WERI-Rb-1 (cell line): ENCODE measurements at regions not wholly inside any gene's neighbourhood (a gene's known extent, or its start where the extent isn't known, plus 50 kb on each side); places are given as distances from the start of the nearest gene placed in this dataset.

Source experiments
- DNase-seq: peaks from one replicate; pipeline ENCODE4 v3.0.0-alpha.2; 2020
- H3K27ac ChIP-seq: fragments of 250-450 bp; sonication (Bioruptor Pico); 2 replicates; pipeline ENCODE4 v1.5.1; 2020; ENCODE audit warnings: mild to moderate bottlenecking, moderate library complexity
- H3K27me3 ChIP-seq: fragments of 250-450 bp; sonication (Bioruptor Pico); 2 replicates; pipeline ENCODE4 v1.5.1; 2021; ENCODE audit warnings: mild to moderate bottlenecking, low read depth, moderate library complexity; ENCODE audit not compliant: insufficient read depth, severe bottlenecking
- H3K36me3 ChIP-seq: fragments of 250-450 bp; sonication (Bioruptor Pico); 2 replicates; pipeline ENCODE4 v1.5.1; 2020; ENCODE audit warnings: mild to moderate bottlenecking, moderate library complexity
- H3K4me3 ChIP-seq: 2 replicates; pipeline ENCODE4 v1.5.1; 2011; ENCODE audit warnings: low read depth, mild to moderate bottlenecking, control low read depth, low read length
- H3K9me3 ChIP-seq: fragments of 250-450 bp; sonication (Bioruptor Pico); 2 replicates; pipeline ENCODE4 v1.5.1; 2021; ENCODE audit warnings: mild to moderate bottlenecking, moderate library complexity; ENCODE audit not compliant: severe bottlenecking
- TF ChIP-seq, protein P1 (sequence below): IDR thresholded peaks from 2 replicates; pipeline ENCODE4 v1.5.1; 2011; ENCODE audit warnings: low read depth, mild to moderate bottlenecking, control low read depth, inconsistent platforms, low read length

DNA sequence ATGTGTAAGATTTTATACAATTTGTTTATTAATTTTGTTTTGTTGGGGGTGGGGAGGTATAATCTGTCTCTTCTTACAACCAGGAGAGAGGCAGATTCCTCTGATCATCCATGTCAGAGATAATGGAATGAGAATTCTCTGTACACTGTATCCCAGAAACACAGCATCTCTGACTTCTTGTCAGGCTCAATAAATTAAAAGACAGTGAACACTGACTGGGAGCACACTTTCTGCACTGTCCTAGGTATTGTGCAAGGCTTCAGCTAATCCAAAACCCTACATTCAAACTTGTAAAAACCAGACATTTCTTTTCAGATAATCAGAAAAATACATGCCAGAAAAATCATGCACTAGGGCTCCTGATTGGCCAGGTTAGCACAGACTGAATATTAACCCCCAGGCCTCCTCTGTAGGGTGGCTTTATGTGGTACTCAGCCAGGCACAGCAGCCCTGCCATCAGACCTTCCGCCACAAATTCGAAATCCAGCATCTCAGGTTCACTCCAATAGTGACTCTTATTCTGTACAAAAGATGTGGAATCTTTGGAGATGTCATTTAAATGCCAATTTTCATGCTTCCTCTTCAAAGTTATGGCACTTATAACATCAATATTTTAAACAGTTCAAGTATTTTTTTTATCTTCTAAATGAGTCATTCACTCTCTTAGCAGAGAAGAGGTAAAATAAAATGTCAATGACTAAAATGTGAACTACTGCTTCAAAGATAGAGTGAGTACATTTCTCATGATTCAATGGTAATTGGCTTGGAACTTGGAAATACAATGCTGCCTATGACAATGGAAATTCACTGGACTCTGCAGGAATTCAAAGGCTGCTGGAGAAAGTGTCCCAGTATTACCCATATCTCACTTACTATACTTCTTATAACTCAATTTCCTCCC lies 211.5 kb downstream of the KLF12 start:
- H3K27me3 ChIP-seq: no peaks in the 10 kb centered on the region
- no peak overlapping the region for H3K4me3 ChIP-seq
- H3K36me3 ChIP-seq: no peaks in the 10 kb centered on the region
- H3K9me3 ChIP-seq: no peaks in the 10 kb centered on the region
- no peak overlapping the region for H3K27ac ChIP-seq
- TF ChIP-seq, protein P1, sequence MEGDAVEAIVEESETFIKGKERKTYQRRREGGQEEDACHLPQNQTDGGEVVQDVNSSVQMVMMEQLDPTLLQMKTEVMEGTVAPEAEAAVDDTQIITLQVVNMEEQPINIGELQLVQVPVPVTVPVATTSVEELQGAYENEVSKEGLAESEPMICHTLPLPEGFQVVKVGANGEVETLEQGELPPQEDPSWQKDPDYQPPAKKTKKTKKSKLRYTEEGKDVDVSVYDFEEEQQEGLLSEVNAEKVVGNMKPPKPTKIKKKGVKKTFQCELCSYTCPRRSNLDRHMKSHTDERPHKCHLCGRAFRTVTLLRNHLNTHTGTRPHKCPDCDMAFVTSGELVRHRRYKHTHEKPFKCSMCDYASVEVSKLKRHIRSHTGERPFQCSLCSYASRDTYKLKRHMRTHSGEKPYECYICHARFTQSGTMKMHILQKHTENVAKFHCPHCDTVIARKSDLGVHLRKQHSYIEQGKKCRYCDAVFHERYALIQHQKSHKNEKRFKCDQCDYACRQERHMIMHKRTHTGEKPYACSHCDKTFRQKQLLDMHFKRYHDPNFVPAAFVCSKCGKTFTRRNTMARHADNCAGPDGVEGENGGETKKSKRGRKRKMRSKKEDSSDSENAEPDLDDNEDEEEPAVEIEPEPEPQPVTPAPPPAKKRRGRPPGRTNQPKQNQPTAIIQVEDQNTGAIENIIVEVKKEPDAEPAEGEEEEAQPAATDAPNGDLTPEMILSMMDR: no peak
- DNase-seq: no peak

DNA sequence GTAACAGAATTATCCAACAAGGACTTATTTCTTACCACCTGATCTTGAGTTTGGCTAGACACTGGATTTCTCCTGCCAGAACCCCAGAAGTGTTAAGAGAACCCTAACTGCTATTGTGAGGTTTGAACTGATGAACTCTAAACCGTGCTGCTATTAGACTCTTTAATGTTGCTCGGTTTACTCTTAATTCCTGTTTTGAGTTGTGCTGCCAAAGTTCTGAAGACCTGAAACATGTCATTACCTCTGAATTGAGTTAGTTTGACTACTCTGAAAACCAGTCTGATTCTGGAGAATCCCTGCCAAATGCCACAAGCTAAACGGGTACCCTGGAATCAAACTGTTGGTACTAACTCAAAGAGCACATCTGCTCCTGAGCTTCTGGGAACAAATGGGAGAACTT lies 215.5 kb downstream of the KLF12 start:
- Histone ChIP-seq H3K36me3 (no peaks in the 10 kb centered on the region), H3K4me3 (no peak overlapping the region), H3K27me3 (no peaks in the 10 kb centered on the region), H3K27ac (no peak overlapping the region), H3K9me3 (no peaks in the 10 kb centered on the region)
- no peak for DNase-seq
- TF ChIP-seq, protein P1: no peak

DNA sequence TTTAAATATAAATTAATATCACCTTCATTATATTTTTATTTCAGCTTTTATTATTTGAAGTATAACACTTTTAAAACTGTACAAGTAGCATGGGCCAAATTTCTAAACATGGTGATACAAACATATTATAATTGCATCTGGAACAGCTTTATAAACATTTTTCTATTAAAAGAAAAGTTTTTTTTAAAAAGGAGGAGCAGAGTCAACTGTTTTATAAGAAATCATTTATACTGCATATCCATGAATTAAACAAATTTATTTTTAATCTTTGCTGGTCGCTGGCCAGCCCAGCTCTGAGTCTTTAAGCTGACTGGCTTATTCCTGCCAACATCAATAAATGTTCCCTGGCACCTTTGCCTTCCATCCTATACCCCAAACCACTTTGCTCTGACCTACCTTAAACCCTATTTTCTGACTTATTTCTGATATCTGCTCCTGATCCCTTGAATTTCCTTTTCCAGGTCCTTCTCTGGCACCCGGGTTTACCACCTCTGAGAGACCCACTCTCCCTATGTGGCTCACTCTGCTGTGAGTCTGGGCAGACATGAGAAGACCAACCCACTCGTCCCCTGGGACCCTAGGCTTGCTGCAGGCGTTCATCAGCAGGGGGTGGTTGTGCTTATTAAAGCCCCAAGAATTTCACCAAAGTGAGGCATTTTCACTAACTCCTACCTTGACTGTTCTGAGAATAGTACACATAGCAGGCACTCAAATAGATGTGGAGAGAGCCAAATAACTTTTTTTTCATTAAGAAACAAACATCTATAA lies 220.3 kb downstream of the KLF12 start:
- Histone ChIP-seq H3K9me3 (no peaks in the 10 kb centered on the region), H3K27ac (no peak overlapping the region), H3K4me3 (no peak overlapping the region), H3K27me3 (no peaks in the 10 kb centered on the region), H3K36me3 (no peaks in the 10 kb centered on the region)
- DNase-seq: no peak
- TF ChIP-seq, protein P1: no peak

DNA sequence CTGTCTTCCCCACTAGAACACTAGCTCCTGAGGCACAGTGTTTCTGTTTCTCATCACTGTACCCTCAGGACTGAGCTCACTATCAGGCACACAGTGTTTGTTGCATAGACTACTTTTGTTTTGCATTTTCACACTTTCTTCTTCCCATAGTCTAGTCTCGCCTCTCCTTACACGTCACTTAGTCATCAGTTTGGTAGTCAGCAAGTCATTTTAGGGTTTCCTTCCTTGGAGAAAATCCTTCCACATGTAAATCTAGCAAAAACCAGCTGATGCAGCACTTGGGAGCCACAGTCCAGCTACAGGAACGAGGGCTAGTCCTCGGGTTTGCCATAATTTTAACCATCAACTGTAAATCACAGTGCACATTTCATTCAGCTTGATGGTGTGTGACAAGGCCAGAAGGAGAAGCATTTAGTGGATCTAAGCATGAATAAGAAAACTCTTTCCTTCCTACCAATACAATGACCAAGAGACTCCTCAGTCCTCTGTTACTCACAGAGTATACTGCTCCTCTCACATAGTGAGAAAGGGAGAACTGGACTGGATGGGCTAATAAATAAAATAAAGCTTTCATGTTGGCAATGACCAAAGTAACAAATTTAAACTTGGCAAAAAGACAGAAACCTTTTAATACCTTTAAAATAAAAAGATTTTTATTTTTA lies 221.0 kb downstream of the KLF12 start:
- no peak for DNase-seq
- Histone ChIP-seq H3K9me3 (no peaks in the 10 kb centered on the region), H3K4me3 (no peak overlapping the region), H3K27me3 (no peaks in the 10 kb centered on the region), H3K36me3 (no peaks in the 10 kb centered on the region), H3K27ac (no peak overlapping the region)
- TF ChIP-seq, protein P1: no peak

DNA sequence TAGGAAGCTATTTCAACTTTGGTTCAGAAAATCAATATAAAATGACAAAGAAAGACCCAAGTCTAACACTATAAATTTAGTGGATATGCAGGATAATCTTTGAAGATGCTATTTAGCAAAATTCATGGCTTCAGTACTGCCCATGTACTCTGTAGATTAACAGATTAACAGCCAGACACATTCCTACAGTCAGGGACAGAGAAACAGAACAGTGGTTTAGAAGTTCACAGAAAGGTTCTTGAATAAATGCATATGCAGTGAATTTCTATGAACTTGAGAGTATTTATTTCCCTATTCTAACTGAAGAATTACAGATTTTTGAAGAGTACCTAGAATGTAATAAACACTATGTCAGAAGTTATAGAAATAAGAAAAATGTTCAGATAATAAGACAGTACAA lies 222.8 kb downstream of the KLF12 start:
- Histone ChIP-seq H3K4me3 (no peak overlapping the region), H3K9me3 (no peaks in the 10 kb centered on the region), H3K27me3 (no peaks in the 10 kb centered on the region), H3K27ac (no peak overlapping the region), H3K36me3 (no peaks in the 10 kb centered on the region)
- TF ChIP-seq, protein P1: no peak
- no peak for DNase-seq
